Skeletal muscle cell (primary cell): ENCODE measurements at regions not wholly inside any gene's neighbourhood (a gene's known extent, or its start where the extent isn't known, plus 50 kb on each side); places are given as distances from the start of the nearest gene placed in this dataset.
"Not testable (repeated sequence)": the region's sequence is repeated elsewhere in the genome, so short reads cannot be mapped to it uniquely, and the experiment has no call there.

ENCODE experiments used
- DNase-seq: peaks from one replicate; pipeline ENCODE4 v3.0.0-alpha.2; 2010; ENCODE audit warnings: low read depth
- H3K4me3 ChIP-seq: 2 replicates; pipeline ENCODE4 v1.5.1; 2011; ENCODE audit warnings: low read depth, mild to moderate bottlenecking, control low read depth, low read length, moderate library complexity

GRCh38 chr16:60064026-60064425 is 1329.9 kb upstream of the GOT2 start:
- no peak overlapping the region for H3K4me3 ChIP-seq
- DNase-seq = no peak

- H3K4me3 ChIP-seq = no peak overlapping the region
- no peak for DNase-seq
These were observed 1327.3 kb upstream of the GOT2 start for GRCh38 chr16:60061396-60061795.

DNA sequence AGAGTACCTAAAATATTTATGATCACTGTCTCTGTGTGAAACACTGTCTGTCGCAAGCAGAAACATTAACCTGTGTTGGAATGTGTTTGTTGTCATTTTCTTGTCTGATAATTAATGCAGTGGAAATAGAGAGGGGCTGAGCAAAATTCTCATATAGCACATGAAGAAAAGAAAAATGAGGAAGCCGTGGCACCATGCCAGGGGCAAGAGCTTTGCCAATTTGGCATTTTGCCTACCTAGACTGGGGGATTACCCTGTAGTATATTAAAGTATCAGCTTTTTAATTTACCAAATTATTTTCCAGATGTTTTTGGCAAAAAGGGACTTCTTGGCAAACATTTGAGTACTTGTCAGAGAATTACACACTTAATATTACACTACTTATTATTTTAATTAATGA is 1326.6 kb upstream of the GOT2 start:
- no peak for DNase-seq
- H3K4me3 ChIP-seq = no peak overlapping the region

- H3K4me3 ChIP-seq = no peak overlapping the region
- DNase-seq = no peak
These were observed 1325.0 kb upstream of the GOT2 start for GRCh38 chr16:60059141-60059540.

GRCh38 chr16:60041671-60042070 is 1307.6 kb upstream of the GOT2 start:
- no peak overlapping the region for H3K4me3 ChIP-seq
- no peak for DNase-seq

GRCh38 chr16:60031740-60032139 is 1297.6 kb upstream of the GOT2 start:
- no peak for DNase-seq
- no peak overlapping the region for H3K4me3 ChIP-seq

DNA sequence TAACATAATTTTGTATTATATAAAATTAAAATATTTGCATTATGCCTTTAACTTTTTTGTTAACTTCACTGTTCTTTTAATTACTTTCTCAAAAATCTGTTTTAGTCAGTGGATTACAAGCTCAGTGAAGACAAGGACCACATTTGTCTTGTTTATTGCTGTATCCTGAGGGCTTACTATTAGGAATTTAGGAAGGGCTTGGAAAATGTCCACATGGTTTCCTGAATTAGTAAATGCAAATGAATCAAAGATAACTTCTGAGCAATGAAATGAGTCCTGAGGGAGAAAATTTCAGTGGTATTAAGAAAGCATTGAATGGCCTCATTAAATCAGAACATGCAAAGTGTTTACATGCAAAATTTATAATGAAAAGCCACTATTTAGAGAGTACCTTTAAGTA is 1293.2 kb upstream of the GOT2 start:
- DNase-seq = no peak
- no peak overlapping the region for H3K4me3 ChIP-seq

GRCh38 chr16:60013076-60013475 is 1279.0 kb upstream of the GOT2 start:
- H3K4me3 ChIP-seq = no peak overlapping the region
- DNase-seq = no peak

DNA sequence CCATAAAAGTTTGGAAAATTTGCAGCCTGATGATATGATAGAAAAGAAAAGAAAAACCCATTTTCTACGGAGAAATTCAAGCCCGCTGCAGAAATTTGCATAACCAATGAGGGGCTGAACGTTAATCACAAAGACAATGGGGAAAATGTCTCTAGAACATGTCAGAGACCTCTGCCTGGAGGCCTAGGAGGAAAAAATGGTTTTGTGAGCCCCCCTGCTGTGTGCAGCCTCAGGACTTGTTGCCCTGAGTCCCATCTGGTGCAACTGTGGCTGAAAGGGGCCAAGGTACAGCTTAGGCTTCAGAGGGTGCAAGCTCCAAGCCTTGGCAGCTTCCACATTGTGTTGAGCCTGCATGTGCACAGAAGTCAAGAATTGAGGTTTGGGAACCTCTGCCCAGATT is 1267.4 kb upstream of the GOT2 start:
- no peak overlapping the region for H3K4me3 ChIP-seq
- DNase-seq = no peak

DNA sequence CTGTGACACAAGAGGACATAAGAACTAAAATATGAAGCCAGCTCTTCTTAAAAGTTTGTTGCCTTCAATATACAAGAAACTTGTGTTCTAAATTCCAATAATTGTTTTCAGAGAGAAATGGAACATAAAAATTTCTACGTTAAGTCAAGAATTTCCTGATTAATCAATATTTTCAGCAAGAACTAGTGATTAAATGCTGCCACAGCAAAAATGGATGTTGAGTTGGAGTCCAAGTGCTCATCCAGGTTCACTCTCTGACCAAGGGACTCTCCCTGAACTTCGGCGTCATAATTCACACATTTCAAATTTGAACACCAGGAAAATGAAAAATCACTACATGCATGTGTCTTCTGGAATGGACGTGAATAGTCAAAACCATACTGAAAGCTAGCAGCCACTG is 1263.6 kb upstream of the GOT2 start:
- no peak overlapping the region for H3K4me3 ChIP-seq
- DNase-seq = no peak

DNA sequence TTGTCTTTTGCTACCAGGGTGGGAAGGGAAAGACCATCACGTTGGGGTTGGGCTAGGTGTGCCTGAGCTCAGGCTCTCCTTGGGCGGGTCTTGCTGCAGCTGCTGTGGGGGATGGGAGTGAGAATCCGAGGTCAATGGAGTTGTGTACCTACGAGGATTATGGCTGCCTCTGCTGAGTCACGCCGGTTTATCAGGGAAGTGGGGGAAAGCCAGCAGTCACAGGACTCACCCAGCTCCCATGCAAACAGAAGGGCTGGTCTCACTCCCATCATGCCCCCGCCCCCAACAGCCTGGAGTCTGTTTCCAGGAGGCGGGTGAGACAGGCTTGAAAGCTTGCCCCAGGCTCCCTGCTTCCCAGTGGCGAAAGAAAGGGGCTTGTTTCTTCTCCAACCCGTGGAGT is 1259.0 kb upstream of the GOT2 start:
- no peak for DNase-seq
- H3K4me3 ChIP-seq = no peak overlapping the region

DNA sequence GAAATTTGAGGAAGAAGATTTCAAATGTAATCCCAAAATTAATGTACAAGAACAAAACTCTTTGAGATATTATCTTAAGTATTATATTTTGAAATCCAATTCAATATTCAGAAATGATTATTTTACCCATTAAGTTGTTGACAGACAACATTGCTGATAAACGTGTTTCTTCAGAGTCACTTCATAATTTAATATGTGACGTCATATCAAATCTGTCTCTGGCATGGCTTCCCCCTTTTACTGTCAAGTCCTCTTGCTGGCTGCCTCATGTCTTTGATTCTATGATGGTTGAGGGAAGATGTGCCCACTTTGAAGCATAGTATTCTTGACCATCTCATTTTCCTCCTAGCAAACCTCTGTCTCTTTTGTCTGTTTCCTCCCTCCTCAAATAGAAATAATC is 1257.1 kb upstream of the GOT2 start:
- no peak overlapping the region for H3K4me3 ChIP-seq
- DNase-seq = no peak

- DNase-seq = no peak
- no peak overlapping the region for H3K4me3 ChIP-seq
These were observed 1254.5 kb upstream of the GOT2 start for GRCh38 chr16:59988591-59988990.

GRCh38 chr16:59975953-59976352 is 1241.8 kb upstream of the GOT2 start:
- no peak for DNase-seq
- H3K4me3 ChIP-seq = no peak overlapping the region

DNA sequence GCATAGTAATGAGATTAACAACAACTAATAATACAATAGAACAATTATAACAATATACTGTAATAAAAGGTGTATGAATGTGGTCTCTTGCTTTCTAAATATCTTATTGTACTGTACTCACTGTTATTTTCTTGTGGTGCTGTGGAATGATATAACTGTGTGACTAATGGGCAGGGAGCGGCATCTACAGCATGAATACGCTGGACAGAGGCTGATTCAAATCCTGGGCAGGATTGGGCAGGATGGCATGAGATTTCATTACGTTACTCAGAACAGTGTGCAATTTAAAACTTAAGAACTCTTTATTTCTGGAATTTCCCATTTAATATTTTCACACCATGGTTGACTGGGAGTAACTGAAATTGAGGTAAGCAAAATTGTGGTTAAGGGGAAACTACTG is 1239.8 kb upstream of the GOT2 start:
- no peak for DNase-seq
- H3K4me3 ChIP-seq = no peak overlapping the region

- no peak for DNase-seq
These were observed 1237.1 kb upstream of the GOT2 start for GRCh38 chr16:59971264-59971663.

DNA sequence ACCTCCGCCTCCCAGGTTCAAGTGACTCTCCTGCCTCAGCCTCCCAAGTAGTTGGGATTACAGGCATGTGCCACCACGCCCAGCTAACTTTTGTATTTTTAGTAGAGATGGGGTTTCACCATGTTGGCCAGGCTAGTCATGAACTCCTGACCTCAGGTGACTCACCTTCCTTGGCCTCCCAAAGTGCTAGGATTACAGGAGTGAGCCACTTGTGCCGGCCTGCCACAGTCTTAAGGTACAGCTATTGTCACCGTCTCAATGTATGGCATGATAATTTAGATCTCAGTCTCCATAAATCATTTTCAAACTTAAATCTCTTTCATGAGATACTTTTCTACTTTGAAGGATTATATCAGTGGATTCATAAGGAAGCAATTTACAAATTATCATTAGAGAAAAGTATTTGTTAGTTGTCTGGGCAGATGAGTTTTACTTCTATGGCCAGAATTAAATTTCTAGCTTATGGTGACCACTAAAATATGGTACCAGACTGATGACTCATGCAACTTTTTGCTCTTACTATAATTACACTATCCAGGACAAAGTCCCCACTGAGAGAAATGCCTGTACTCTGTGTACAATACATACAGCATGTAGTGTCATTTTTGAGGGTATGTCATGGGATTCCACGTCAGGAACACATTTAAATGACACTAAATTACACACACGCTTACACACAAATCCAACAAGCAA is 1230.3 kb upstream of the GOT2 start:
- H3K4me3 ChIP-seq = no peak overlapping the region
- DNase-seq = no peak

More at GRCh38 chr16:59971264-59971663, 1237.1 kb upstream of the GOT2 start:
- no peak overlapping the region for H3K4me3 ChIP-seq

DNA sequence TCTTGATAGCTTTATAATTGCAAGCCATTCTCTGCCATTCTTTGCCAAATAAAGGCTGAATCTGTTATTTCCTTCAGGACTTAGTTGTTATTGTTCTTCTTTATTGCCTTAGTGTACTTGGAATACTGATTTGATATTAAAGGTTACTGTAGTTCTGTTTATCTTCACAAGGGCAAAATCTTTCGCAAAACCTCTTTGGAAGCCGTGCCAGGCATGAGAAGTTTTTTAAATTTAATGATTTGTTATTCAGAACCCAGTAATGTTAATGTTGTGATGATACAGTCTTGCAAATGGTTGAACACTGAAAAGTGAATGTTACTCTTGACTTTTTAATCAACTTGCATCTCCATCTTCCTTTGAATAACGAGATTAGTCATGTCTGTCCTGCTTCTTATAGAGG is 1225.2 kb upstream of the GOT2 start:
- no peak for DNase-seq
- H3K4me3 ChIP-seq = no peak overlapping the region

- no peak for DNase-seq
- no peak overlapping the region for H3K4me3 ChIP-seq
These were observed 1216.3 kb upstream of the GOT2 start for GRCh38 chr16:59950431-59950830.

- H3K4me3 ChIP-seq = not testable (repeated sequence)
These were observed 1209.9 kb upstream of the GOT2 start for GRCh38 chr16:59944041-59944440.

DNA sequence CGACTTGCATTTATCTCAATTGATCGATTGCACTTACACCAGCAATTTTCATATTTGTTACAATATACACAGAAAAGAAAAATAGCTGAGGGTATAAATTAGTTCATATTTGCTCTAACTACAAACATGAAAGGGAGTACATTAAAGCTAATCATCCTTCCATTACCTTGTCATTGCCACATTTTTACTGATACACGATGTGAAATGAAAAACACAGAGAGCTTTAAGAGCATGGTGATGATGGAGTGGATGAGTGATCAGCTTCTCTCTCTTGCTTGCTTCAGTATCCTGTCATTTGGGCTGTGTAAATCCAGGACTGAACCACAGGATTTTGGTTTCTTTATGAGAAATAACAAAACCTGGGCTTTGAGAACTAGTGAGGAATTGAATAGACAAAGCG is 1207.5 kb upstream of the GOT2 start:
- H3K4me3 ChIP-seq = no peak overlapping the region
- DNase-seq = no peak

More at GRCh38 chr16:59944041-59944440, 1209.9 kb upstream of the GOT2 start:
- DNase-seq = not testable (repeated sequence)

DNA sequence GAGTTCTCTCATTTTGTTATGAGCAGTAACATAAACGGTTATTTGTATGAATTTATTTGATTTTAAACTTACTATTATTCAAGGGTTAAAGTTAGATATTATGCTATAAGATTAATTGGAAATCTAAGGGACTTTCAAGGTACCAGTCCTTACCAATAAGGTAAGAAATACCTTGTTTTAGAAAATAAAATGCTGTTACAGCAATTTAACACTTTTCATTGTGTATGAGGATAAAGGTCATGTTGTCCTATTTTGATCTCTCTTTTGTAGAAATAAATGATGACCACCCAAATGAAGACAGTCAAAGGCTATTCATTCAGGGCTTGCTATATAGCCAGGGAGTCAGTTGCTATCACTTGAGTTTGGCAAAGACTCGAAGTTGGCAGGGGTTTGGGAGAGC is 1185.9 kb upstream of the GOT2 start:
- no peak for DNase-seq

More for the DNA sequence above, 1185.9 kb upstream of the GOT2 start:
- no peak overlapping the region for H3K4me3 ChIP-seq
